ENCODE measurements at regions not wholly inside any gene's neighbourhood (a gene's known extent, or its start where the extent isn't known, plus 50 kb on each side); places are given as distances from the start of the nearest gene placed in this dataset.

- no peaks in the 10 kb centered on the region for H3K27me3 ChIP-seq (ENCODE audit: low read depth)
- H3K9me3 ChIP-seq (replicated peaks) = peaks cover 7% of the 10 kb centered on the region
- no peaks in the 10 kb centered on the region for H3K4me1 ChIP-seq
- H3K4me3 ChIP-seq = no peak overlapping the region
- H3K36me3 ChIP-seq = no peaks in the 10 kb centered on the region
- DNase-seq = no peak
- intact Hi-C loops (cut with micrococcal nuclease) = no loop called here
- TF ChIP-seq CTCF (IDR thresholded peaks at IDR 0.05; ENCODE audit: borderline replicate concordance) = no peak
- H3K27ac ChIP-seq (replicated peaks) = no peak overlapping the region
Observed at GRCh38 chr15:26214290-26214689, 351.2 kb upstream of the ATP10A start.

GRCh38 chr15:26213427-26213826, 350.3 kb upstream of the ATP10A start:
- H3K36me3 ChIP-seq = no peaks in the 10 kb centered on the region
- H3K4me1 ChIP-seq = no peaks in the 10 kb centered on the region
- H3K27me3 ChIP-seq (ENCODE audit: low read depth) = no peaks in the 10 kb centered on the region
- peaks cover 7% of the 10 kb centered on the region for H3K9me3 ChIP-seq (replicated peaks)
- no peak overlapping the region for H3K4me3 ChIP-seq
- no peak for DNase-seq
- intact Hi-C loops (cut with micrococcal nuclease) = no loop called here
- TF ChIP-seq CTCF (IDR thresholded peaks at IDR 0.05; ENCODE audit: borderline replicate concordance) = no peak
- no peak overlapping the region for H3K27ac ChIP-seq (replicated peaks)

GRCh38 chr15:26212109-26212508, 349.0 kb upstream of the ATP10A start:
- H3K27me3 ChIP-seq (ENCODE audit: low read depth) = no peaks in the 10 kb centered on the region
- no peak for TF ChIP-seq CTCF (IDR thresholded peaks at IDR 0.05; ENCODE audit: borderline replicate concordance)
- H3K36me3 ChIP-seq = no peaks in the 10 kb centered on the region
- DNase-seq = no peak
- intact Hi-C loops (cut with micrococcal nuclease) = no loop called here
- H3K9me3 ChIP-seq (replicated peaks) = peaks cover 4% of the 10 kb centered on the region
- no peaks in the 10 kb centered on the region for H3K4me1 ChIP-seq
- H3K4me3 ChIP-seq = no peak overlapping the region
- no peak overlapping the region for H3K27ac ChIP-seq (replicated peaks)

DNA sequence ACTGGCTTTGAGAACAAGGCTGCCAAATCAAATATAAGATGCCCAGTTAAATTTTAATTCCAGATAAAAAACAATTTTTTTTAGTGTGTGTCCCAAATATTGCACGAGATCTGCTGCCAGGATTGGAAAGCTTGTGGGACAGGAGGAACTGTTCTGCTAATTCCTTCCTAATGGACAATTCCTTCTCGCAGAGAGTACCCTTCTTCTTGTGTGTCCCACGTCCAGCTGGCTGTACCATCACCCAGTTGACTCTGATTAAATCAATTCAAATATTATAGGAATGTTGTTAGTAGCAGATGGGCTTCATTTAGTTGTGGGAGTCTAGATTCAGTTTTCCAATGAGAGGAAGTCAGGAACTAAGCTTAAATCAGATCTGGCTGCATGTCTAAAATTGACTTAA, 347.9 kb upstream of the ATP10A start:
- no peaks in the 10 kb centered on the region for H3K9me3 ChIP-seq (replicated peaks)
- TF ChIP-seq CTCF (IDR thresholded peaks at IDR 0.05; ENCODE audit: borderline replicate concordance) = no peak
- H3K4me1 ChIP-seq = no peaks in the 10 kb centered on the region
- H3K4me3 ChIP-seq = no peak overlapping the region
- H3K27ac ChIP-seq (replicated peaks) = no peak overlapping the region
- H3K36me3 ChIP-seq = no peaks in the 10 kb centered on the region
- intact Hi-C loops (cut with micrococcal nuclease) = no loop called here
- no peaks in the 10 kb centered on the region for H3K27me3 ChIP-seq (ENCODE audit: low read depth)
- no peak for DNase-seq

DNA sequence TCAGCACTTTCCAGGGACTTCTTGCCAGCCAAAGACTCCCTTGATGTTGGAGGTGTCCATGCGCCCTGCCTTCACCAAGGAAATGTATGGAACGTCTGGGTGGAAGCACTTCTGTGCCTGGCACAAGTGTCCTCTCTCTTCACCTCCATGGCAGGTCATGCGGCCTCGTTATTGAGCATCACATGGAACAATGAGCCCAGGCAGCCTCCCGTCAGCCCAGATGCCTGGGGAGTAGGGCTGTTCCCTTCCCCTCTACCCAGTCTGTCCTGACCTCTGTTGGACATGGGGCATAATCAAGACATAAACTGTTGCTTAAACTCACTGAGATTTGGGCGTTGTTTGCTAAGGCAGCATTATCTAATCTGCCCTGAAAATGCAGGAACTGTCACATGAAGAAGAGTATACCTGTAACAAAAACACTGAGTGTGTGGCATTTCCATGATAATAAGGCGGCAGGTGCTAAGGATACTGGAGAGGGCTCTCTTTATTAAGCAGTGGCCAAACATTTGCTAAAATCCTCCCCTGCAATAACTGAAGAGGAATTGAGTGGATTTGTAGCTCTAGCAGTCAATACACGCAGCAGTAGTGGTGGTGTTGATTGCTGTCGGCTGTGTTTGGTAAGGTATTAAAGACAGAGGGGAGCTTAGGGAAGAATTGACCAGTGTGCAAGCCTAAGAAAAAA, 338.2 kb upstream of the ATP10A start:
- intact Hi-C loops (cut with micrococcal nuclease) = no loop called here

More for the DNA sequence above, 338.2 kb upstream of the ATP10A start:
- no peak for DNase-seq
- H3K4me3 ChIP-seq = no peak overlapping the region
- H3K36me3 ChIP-seq = no peaks in the 10 kb centered on the region
- H3K27ac ChIP-seq (replicated peaks) = no peak overlapping the region
- H3K27me3 ChIP-seq (ENCODE audit: low read depth) = no peaks in the 10 kb centered on the region
- no peaks in the 10 kb centered on the region for H3K4me1 ChIP-seq
- H3K9me3 ChIP-seq (replicated peaks) = no peaks in the 10 kb centered on the region
- TF ChIP-seq CTCF (IDR thresholded peaks at IDR 0.05; ENCODE audit: borderline replicate concordance) = no peak

Data from left ventricle myocardium inferior (tissue), 1 donor.